K562 (cell line): ENCODE measurements at regions not wholly inside any gene's neighbourhood (a gene's known extent, or its start where the extent isn't known, plus 50 kb on each side); places are given as distances from the start of the nearest gene placed in this dataset.

Experiments
- ATAC-seq: fragments of 200-7000 bp; cut with Tn5 transposase; 3 replicates; pipeline ENCODE4 v1.9.1; 2020; ENCODE audit warnings: moderate library complexity
- BruUV-seq: library from RNA; stranded (reverse); fragments of 400-500 nt; replicated peaks from 2 replicates; lab custom pipeline; 2021; lab: Mats Ljungman, UMichigan
- CTCF ChIA-PET: fragments of 300-600 bp; formaldehyde crosslinking; extraction: SDS; loops from one replicate; lab custom pipeline; 2021; ENCODE audit warnings: low intra/inter-chr PET ratio; lab: Yijun Ruan, JAX
- POLR2A ChIA-PET: fragments of 300-600, 350-650 bp; sonication (Branson Sonifier 250); formaldehyde crosslinking; extraction: SDS; loops from one replicate; lab custom pipeline; 2021; ENCODE audit warnings: antibody characterized with exemption, inconsistent platforms; lab: Yijun Ruan, JAX
- DNase-seq, 4 experiments: peaks; one replicate each; pipeline versions ENCODE4 v3.0.0 to v3.0.0-alpha.2; 2011 to 2018; ENCODE audit warnings: low spot score in 3 of 4, mixed read lengths in 3 of 4; ENCODE audit errors: extremely low read depth in 1 of 4
- FAIRE-seq: peaks from 2 replicates; lab custom pipeline; 2011; peaks lifted over from hg19 to GRCh38; lab: Jason Lieb, UNC
- H2AFZ ChIP-seq: 2 replicates; pipeline ENCODE4 v1.6.0; 2011; ENCODE audit warnings: low read depth, low read length, control low read depth, inconsistent platforms
- H3K27ac ChIP-seq: fragments of 200-600 bp; 3 replicates; pipeline ENCODE4 v1.8.0; 2011; ENCODE audit warnings: low read depth, mild to moderate bottlenecking, control low read depth, inconsistent platforms, low read length, moderate library complexity, mixed read lengths; ENCODE audit errors: extremely low read depth
- H3K27me3 ChIP-seq, 2 experiments: fragments of 300-600 bp in 1 of 2; 2 replicates in 1 of 2; 3 replicates in 1 of 2; pipeline versions ENCODE4 v1.6.0 to v1.8.0; 2011; ENCODE audit warnings: inconsistent platforms in 2 of 2, low read length in 2 of 2, mild to moderate bottlenecking in 1 of 2, mixed read lengths in 1 of 2, moderate library complexity in 1 of 2; ENCODE audit not compliant: control insufficient read depth in 2 of 2, insufficient read depth in 2 of 2
- H3K36me3 ChIP-seq: fragments of 300-600 bp; 3 replicates; pipeline ENCODE4 v1.8.0; 2011; ENCODE audit warnings: mild to moderate bottlenecking, low read length, inconsistent platforms; ENCODE audit not compliant: control insufficient read depth, insufficient read depth
- H3K4me1 ChIP-seq, 2 experiments: fragments of 200-600 bp in 1 of 2; replicated peaks in 1 of 2; 2 replicates in 1 of 2; 3 replicates in 1 of 2; pipeline versions ENCODE4 v1.5.1 to v1.8.0; 2011; ENCODE audit warnings: inconsistent platforms in 2 of 2, low read length in 2 of 2, mild to moderate bottlenecking in 1 of 2, mixed read lengths in 1 of 2, moderate library complexity in 1 of 2; ENCODE audit not compliant: control insufficient read depth in 2 of 2, insufficient read depth in 2 of 2
- H3K4me2 ChIP-seq: 2 replicates; pipeline ENCODE4 v1.6.1; 2011; ENCODE audit warnings: low read length, control low read depth, inconsistent platforms, mixed read lengths; ENCODE audit not compliant: insufficient read depth
- H3K4me3 ChIP-seq: fragments of 200-600 bp; sonication (generic), shearing (Covaris generic); 2 replicates; pipeline ENCODE4 v1.5.1; 2016; ENCODE audit warnings: control low read depth, inconsistent platforms
- H3K79me2 ChIP-seq: fragments of 200-600 bp; 3 replicates; pipeline ENCODE4 v1.8.0; 2011; ENCODE audit warnings: low read length, inconsistent platforms; ENCODE audit not compliant: control insufficient read depth, insufficient read depth
- H3K9ac ChIP-seq, 2 experiments: 2 replicates each; pipeline versions ENCODE4 v1.6.0 to v1.6.1; 2011; ENCODE audit warnings: low read depth in 2 of 2, low read length in 2 of 2, control low read depth in 1 of 2, inconsistent platforms in 1 of 2, mild to moderate bottlenecking in 1 of 2, mixed read lengths in 1 of 2; ENCODE audit not compliant: insufficient read depth in 1 of 2
- H3K9me1 ChIP-seq: one replicate; pipeline ENCODE4 v1.6.0; 2011; ENCODE audit warnings: inconsistent platforms, mild to moderate bottlenecking, low read length, moderate library complexity; ENCODE audit not compliant: control insufficient read depth, insufficient read depth
- H3K9me3 ChIP-seq: replicated peaks from 2 replicates; pipeline ENCODE4 v1.5.1; 2011; ENCODE audit warnings: low read depth, low read length, inconsistent platforms; ENCODE audit not compliant: control insufficient read depth, insufficient read depth
- H4K20me1 ChIP-seq: replicated peaks from 2 replicates; pipeline ENCODE4 v1.6.1; 2011; ENCODE audit warnings: low read length, inconsistent platforms, mixed read lengths; ENCODE audit not compliant: control insufficient read depth, insufficient read depth
- CXXC5 ChIP-seq: fragments of 250-450 bp; sonication (Bioruptor Pico); IDR thresholded peaks from 2 replicates; pipeline ENCODE4 v1.8.0; 2022; ENCODE audit warnings: inconsistent platforms, mild to moderate bottlenecking, moderate library complexity
- DMBX1 ChIP-seq: fragments of 250-450 bp; sonication (Bioruptor Pico); IDR thresholded peaks from 2 replicates; pipeline ENCODE4 v1.8.0; 2022; ENCODE audit warnings: inconsistent platforms, mild to moderate bottlenecking, moderate library complexity, borderline replicate concordance
- ZNF197 ChIP-seq: fragments of 200-800 bp; sonication (Bioruptor generic); IDR thresholded peaks from 2 replicates; pipeline ENCODE4 v1.6.1; 2016; ENCODE audit warnings: low read depth, missing genetic modification characterization, missing compliant biosample characterization
- ZNF274 ChIP-seq: IDR thresholded peaks from 2 replicates; pipeline ENCODE4 v1.6.1; 2011; ENCODE audit warnings: low read depth, mild to moderate bottlenecking, low read length, moderate library complexity, borderline replicate concordance
- ZNF408 ChIP-seq: fragments of 250-450 bp; sonication (Bioruptor Pico); IDR thresholded peaks from 2 replicates; pipeline ENCODE4 v1.4.0; 2020; ENCODE audit warnings: low read depth, mild to moderate bottlenecking, moderate library complexity
- ZNF551 ChIP-seq: fragments of 250-450 bp; sonication (Bioruptor Pico); IDR thresholded peaks from 2 replicates; pipeline ENCODE4 v1.5.0; 2021; ENCODE audit warnings: mild to moderate bottlenecking, moderate library complexity
- WGBS: fragments of 100-300 bp; shearing (Covaris generic); methylation state at CpG from one replicate; pipeline ENCODE4 v1.1.6; 2016; ENCODE audit warnings: low coverage, mixed read lengths; ENCODE audit not compliant: insufficient coverage; ENCODE audit errors: missing lambda C conversion rate; 5-methylcytosine and 5-hydroxymethylcytosine counted together
- in situ Hi-C: fragments of 300-500 bp; cut with MboI; formaldehyde crosslinking; loops from 4 replicates; pipeline ENCODE4 v1.15.0; 2018; ENCODE audit warnings: inconsistent platforms, mixed read lengths
- intact Hi-C: fragments of 100-400 bp; cut with micrococcal nuclease; formaldehyde crosslinking; loops from 2 replicates; pipeline ENCODE4 v1.14.2; 2022
- TF ChIP-seq, protein P1 (sequence below), 2 experiments: IDR thresholded peaks in 1 of 2; conservative IDR thresholded peaks in 1 of 2; 2 replicates each; pipeline ENCODE4 v1.6.1; 2016; ENCODE audit warnings: low read depth in 2 of 2, mild to moderate bottlenecking in 1 of 2, missing compliant biosample characterization in 1 of 2, missing genetic modification characterization in 1 of 2, moderate library complexity in 1 of 2

DNA sequence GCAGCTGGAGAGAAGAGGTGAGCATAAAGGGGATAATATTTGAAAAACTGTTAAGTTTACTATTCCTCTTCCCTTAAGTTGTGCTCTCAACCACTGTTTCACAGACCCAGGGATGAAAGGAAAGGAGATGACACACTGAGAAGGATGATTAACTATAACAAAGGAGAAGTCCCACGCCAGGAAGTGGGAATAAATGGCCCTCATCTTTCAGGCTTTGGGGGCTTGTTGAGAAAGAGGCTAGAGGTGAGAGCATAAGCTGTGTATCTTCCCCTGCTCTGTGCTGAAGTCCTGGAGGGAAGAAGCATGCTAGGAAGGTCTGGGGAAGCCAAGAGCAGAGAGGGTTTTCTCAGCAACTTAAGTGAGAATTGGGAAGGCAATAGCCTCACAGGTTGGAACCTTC, 399.1 kb upstream of the ATP5MC3 start:
- no peak for ATAC-seq
- Histone ChIP-seq H3K79me2 (no peaks in the 10 kb centered on the region), H3K4me3 (no peak overlapping the region), H3K9me3 (no peaks in the 10 kb centered on the region), H2AFZ (no peak overlapping the region), H3K27me3 (peaks cover 0 to 11% of the 10 kb centered on the region in 2 experiments; a peak in 2 of 5 replicates), H3K27ac (no peak overlapping the region), H3K4me1 (no peaks in the 10 kb centered on the region), H3K9me1 (no peaks in the 10 kb centered on the region), H4K20me1 (no peaks in the 10 kb centered on the region), H3K4me2 (no peak overlapping the region), H3K9ac (no peak overlapping the region), H3K36me3 (no peaks in the 10 kb centered on the region)
- intact Hi-C loops = no loop called here
- 0% methylated on average over 1 of the region's 1 CpG for WGBS
- CTCF ChIA-PET = no interaction called here
- no peak for DNase-seq
- FAIRE-seq = no peak
- no TSS peak for BruUV-seq
- POLR2A ChIA-PET = interaction anchor here (0.6 kb wide), 1 partner anchor 128 kb away, joined by 3 read pairs; no protein-coding TSS in a partner anchor
- in situ Hi-C loops = no loop called here
- TF ChIP-seq ZNF408 (CRISPR knock-in tag) (no peak), ZNF551 (CRISPR knock-in tag) (no peak), ZNF197 (no peak), DMBX1 (CRISPR knock-in tag) (no peak), ZNF274 (no peak), CXXC5 (no peak)
- TF ChIP-seq, protein P1, sequence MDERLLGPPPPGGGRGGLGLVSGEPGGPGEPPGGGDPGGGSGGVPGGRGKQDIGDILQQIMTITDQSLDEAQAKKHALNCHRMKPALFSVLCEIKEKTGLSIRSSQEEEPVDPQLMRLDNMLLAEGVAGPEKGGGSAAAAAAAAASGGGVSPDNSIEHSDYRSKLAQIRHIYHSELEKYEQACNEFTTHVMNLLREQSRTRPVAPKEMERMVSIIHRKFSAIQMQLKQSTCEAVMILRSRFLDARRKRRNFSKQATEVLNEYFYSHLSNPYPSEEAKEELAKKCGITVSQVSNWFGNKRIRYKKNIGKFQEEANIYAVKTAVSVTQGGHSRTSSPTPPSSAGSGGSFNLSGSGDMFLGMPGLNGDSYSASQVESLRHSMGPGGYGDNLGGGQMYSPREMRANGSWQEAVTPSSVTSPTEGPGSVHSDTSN (CRISPR knock-in tag; IDR thresholded peaks at IDR 0.05; ENCODE audit: low read depth) = no peak
- TF ChIP-seq, protein P1 (tag; conservative IDR thresholded peaks at IDR 0.05; ENCODE audit: low read depth) = no peak
